Coronary artery (tissue), 2 donors: ENCODE measurements at regions not wholly inside any gene's neighbourhood (a gene's known extent, or its start where the extent isn't known, plus 50 kb on each side); places are given as distances from the start of the nearest gene placed in this dataset.

Source experiments
- DNase-seq: peaks from one replicate; pipeline ENCODE4 v3.0.0-alpha.2; 2017; ENCODE audit warnings: low spot score
- H3K27ac ChIP-seq, 2 donors: fragments of 200-600 bp; sonication (generic); one replicate each; pipeline ENCODE4 v1.5.1; 2016 to 2019
- H3K4me3 ChIP-seq: fragments of 200-600 bp; sonication (generic); 2 replicates; pipeline ENCODE4 v1.5.1; 2016; ENCODE audit warnings: mild to moderate bottlenecking, moderate library complexity
- TF ChIP-seq, protein P1 (sequence below): fragments of 200-600 bp; sonication (generic); IDR thresholded peaks from one replicate; pipeline ENCODE4 v1.5.1; 2019; ENCODE audit warnings: antibody characterized with exemption

- TF ChIP-seq, protein P1, sequence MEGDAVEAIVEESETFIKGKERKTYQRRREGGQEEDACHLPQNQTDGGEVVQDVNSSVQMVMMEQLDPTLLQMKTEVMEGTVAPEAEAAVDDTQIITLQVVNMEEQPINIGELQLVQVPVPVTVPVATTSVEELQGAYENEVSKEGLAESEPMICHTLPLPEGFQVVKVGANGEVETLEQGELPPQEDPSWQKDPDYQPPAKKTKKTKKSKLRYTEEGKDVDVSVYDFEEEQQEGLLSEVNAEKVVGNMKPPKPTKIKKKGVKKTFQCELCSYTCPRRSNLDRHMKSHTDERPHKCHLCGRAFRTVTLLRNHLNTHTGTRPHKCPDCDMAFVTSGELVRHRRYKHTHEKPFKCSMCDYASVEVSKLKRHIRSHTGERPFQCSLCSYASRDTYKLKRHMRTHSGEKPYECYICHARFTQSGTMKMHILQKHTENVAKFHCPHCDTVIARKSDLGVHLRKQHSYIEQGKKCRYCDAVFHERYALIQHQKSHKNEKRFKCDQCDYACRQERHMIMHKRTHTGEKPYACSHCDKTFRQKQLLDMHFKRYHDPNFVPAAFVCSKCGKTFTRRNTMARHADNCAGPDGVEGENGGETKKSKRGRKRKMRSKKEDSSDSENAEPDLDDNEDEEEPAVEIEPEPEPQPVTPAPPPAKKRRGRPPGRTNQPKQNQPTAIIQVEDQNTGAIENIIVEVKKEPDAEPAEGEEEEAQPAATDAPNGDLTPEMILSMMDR, result no peak
- DNase-seq, result no peak
- no peak overlapping the region for H3K4me3 ChIP-seq
These were observed 568.6 kb downstream of the MMUT start for GRCh38 chr6:48894469-48894868.

DNA sequence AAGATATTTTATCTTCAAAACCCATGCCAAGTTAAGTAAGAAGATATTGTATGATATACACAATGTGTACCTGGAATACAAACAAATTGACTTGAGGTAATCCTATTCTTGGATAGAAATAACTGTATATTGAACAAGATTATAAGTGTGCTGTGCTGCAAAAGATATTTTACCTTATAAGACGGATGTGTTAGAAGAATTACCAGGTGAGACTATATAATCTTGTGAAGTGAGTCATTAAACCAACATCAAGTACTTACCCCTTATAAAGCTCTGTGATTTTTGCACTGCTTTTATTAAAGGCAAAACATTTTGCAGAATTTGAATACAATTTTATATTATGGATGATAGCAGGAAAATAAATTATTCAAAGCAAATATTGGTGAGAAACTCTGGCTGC lies 570.0 kb downstream of the MMUT start:
- Histone ChIP-seq H3K4me3 (no peak overlapping the region), H3K27ac (no peak overlapping the region)
- DNase-seq, result no peak
- TF ChIP-seq, protein P1, result no peak

More at GRCh38 chr6:48894469-48894868, 568.6 kb downstream of the MMUT start:
- no peak overlapping the region for H3K27ac ChIP-seq

GRCh38 chr6:48891308-48891707 lies 571.7 kb downstream of the MMUT start:
- TF ChIP-seq, protein P1, result no peak
- H3K27ac ChIP-seq, result no peak overlapping the region
- H3K4me3 ChIP-seq, result no peak overlapping the region
- DNase-seq, result no peak

DNA sequence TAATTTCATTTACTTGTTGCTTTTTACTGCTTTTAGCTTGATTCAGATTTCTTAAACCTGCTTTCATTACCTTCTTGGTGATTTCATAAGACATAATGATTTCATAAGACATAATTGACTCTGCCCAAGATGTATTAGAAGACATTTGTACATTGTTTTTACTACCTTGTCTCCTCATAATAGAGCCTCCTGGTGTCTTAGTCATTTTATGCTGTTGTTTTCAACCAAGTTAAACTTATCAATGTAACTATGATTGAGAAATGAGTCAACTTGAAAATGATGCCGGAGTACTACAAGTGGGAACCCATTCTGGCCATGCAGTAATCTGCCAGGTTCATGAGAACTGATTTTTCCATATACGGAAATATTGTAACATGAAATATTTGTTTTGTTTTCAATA lies 573.6 kb downstream of the MMUT start:
- TF ChIP-seq, protein P1, result no peak
- H3K27ac ChIP-seq, result no peak overlapping the region
- no peak overlapping the region for H3K4me3 ChIP-seq
- no peak for DNase-seq

DNA sequence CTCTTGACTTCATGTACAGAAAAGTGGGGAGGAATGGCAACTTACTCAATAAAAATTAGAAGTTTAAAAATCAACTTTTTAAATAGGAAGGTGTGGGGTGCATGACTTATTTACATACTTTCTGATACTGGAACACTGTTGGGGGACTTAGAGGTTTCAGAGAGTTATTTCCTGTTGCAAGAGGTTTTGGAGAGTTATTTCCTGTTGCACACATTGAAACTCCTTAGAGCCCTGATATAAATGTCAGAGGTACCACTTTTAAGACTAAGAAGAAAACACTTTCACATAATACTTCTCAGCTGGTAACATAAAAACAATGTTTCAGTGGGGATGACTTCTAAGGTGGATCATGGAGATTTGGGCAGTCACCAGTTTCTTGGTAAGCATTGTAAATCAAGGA lies 579.9 kb downstream of the MMUT start:
- Histone ChIP-seq H3K4me3 (no peak overlapping the region), H3K27ac (no peak overlapping the region)
- TF ChIP-seq, protein P1, result no peak
- no peak for DNase-seq

- Histone ChIP-seq H3K27ac (no peak overlapping the region), H3K4me3 (no peak overlapping the region)
- TF ChIP-seq, protein P1, result no peak
- DNase-seq, result no peak
These were observed 581.5 kb downstream of the MMUT start for GRCh38 chr6:48881551-48881950.

DNA sequence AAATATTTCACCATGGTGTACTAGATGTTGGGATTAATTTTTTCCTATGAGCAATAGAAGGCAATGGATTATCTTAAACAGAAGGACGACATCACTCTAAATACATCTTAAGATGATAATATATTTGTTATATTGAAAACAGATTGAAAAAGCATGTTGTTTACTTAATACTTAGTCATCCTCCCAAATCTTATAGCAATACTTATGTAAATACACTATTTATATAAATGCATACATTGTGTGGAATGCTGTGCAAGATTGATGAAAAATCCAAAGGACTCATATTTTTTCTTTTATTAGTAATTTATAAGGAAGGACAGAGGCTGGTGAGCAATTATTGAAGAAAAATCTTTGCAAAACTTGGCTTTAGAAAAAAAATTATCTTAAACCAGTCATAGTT lies 593.5 kb downstream of the MMUT start:
- TF ChIP-seq, protein P1, result no peak
- H3K4me3 ChIP-seq, result no peak overlapping the region
- DNase-seq, result no peak
- H3K27ac ChIP-seq, result no peak overlapping the region
